ENCODE measurements at regions not wholly inside any gene's neighbourhood (a gene's known extent, or its start where the extent isn't known, plus 50 kb on each side); places are given as distances from the start of the nearest gene placed in this dataset.

DNA sequence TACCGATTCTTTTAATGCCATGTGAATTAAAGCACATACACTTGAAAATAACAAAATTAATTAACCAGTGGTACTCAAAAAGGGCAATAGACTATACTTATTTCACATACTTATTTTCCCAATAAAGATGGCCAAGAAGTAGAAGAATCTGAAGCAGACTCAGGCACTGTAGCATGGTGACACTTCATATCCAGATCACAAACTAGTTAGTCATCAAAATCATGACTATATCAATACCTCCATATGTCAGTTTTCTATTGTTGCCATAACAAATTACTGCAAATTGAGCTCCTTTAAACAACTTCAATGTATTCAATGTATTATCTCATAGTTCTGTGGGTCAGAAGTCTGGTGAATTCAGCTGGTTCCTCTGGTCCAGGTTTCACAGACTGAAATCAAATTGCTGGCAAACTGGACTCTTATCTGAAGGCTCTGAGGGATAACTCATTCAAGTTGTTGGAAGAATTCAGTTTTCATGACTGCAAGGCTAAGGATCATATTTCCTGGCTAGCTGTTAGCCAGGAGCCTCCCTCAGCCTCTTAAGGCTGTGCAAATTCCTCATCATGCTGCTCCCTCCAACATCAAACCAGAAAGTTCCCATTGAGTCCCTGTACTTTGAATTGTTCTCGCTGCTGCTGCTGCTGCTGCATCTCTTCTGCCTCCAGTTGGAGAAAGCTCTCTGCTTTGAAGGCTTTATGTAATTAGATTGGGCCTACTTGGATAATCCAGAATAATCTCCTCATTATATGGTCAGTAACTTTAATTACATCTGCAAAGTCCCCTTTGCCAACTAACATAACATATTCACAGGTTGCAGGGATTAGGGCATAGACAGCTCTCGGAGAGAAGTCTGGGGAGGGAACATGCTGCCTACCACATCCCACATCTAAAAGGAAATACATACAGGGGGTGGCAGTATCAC, 91.5 kb downstream of the MRPL39 start:
- TF ChIP-seq, protein P1, sequence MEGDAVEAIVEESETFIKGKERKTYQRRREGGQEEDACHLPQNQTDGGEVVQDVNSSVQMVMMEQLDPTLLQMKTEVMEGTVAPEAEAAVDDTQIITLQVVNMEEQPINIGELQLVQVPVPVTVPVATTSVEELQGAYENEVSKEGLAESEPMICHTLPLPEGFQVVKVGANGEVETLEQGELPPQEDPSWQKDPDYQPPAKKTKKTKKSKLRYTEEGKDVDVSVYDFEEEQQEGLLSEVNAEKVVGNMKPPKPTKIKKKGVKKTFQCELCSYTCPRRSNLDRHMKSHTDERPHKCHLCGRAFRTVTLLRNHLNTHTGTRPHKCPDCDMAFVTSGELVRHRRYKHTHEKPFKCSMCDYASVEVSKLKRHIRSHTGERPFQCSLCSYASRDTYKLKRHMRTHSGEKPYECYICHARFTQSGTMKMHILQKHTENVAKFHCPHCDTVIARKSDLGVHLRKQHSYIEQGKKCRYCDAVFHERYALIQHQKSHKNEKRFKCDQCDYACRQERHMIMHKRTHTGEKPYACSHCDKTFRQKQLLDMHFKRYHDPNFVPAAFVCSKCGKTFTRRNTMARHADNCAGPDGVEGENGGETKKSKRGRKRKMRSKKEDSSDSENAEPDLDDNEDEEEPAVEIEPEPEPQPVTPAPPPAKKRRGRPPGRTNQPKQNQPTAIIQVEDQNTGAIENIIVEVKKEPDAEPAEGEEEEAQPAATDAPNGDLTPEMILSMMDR (conservative IDR thresholded peaks at IDR 0.05; ENCODE audit: low read depth in 2 of 2): no peak
- TF ChIP-seq EZH2 (IDR thresholded peaks at IDR 0.05; ENCODE audit: low read depth, unreplicated experiment) (no peak), CREB1 (CRISPR knock-in tag; IDR thresholded peaks at IDR 0.05; ENCODE audit: low read depth) (no peak), POLR2AphosphoS5 (IDR thresholded peaks at IDR 0.05; ENCODE audit: low read depth) (no peak), EZH2phosphoT487 (IDR thresholded peaks at IDR 0.05; ENCODE audit: unreplicated experiment) (no peak), JUNB (IDR thresholded peaks at IDR 0.05; ENCODE audit: unreplicated experiment) (no peak), ZNF114 (CRISPR knock-in tag; IDR thresholded peaks at IDR 0.05) (no peak)
- TF ChIP-seq, protein P2, sequence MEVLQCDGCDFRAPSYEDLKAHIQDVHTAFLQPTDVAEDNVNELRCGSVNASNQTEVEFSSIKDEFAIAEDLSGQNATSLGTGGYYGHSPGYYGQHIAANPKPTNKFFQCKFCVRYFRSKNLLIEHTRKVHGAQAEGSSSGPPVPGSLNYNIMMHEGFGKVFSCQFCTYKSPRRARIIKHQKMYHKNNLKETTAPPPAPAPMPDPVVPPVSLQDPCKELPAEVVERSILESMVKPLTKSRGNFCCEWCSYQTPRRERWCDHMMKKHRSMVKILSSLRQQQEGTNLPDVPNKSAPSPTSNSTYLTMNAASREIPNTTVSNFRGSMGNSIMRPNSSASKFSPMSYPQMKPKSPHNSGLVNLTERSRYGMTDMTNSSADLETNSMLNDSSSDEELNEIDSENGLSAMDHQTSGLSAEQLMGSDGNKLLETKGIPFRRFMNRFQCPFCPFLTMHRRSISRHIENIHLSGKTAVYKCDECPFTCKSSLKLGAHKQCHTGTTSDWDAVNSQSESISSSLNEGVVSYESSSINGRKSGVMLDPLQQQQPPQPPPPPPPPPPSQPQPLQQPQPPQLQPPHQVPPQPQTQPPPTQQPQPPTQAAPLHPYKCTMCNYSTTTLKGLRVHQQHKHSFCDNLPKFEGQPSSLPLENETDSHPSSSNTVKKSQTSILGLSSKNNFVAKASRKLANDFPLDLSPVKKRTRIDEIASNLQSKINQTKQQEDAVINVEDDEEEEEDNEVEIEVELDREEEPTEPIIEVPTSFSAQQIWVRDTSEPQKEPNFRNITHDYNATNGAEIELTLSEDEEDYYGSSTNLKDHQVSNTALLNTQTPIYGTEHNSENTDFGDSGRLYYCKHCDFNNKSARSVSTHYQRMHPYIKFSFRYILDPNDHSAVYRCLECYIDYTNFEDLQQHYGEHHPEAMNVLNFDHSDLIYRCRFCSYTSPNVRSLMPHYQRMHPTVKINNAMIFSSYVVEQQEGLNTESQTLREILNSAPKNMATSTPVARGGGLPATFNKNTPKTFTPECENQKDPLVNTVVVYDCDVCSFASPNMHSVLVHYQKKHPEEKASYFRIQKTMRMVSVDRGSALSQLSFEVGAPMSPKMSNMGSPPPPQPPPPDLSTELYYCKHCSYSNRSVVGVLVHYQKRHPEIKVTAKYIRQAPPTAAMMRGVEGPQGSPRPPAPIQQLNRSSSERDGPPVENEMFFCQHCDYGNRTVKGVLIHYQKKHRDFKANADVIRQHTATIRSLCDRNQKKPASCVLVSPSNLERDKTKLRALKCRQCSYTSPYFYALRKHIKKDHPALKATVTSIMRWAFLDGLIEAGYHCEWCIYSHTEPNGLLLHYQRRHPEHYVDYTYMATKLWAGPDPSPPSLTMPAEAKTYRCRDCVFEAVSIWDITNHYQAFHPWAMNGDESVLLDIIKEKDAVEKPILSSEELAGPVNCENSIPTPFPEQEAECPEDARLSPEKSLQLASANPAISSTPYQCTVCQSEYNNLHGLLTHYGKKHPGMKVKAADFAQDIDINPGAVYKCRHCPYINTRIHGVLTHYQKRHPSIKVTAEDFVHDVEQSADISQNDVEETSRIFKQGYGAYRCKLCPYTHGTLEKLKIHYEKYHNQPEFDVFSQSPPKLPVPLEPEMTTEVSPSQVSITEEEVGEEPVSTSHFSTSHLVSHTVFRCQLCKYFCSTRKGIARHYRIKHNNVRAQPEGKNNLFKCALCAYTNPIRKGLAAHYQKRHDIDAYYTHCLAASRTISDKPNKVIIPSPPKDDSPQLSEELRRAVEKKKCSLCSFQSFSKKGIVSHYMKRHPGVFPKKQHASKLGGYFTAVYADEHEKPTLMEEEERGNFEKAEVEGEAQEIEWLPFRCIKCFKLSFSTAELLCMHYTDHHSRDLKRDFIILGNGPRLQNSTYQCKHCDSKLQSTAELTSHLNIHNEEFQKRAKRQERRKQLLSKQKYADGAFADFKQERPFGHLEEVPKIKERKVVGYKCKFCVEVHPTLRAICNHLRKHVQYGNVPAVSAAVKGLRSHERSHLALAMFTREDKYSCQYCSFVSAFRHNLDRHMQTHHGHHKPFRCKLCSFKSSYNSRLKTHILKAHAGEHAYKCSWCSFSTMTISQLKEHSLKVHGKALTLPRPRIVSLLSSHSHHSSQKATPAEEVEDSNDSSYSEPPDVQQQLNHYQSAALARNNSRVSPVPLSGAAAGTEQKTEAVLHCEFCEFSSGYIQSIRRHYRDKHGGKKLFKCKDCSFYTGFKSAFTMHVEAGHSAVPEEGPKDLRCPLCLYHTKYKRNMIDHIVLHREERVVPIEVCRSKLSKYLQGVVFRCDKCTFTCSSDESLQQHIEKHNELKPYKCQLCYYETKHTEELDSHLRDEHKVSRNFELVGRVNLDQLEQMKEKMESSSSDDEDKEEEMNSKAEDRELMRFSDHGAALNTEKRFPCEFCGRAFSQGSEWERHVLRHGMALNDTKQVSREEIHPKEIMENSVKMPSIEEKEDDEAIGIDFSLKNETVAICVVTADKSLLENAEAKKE (CRISPR knock-in tag; IDR thresholded peaks at IDR 0.05): no peak
- TF ChIP-seq, protein P3, sequence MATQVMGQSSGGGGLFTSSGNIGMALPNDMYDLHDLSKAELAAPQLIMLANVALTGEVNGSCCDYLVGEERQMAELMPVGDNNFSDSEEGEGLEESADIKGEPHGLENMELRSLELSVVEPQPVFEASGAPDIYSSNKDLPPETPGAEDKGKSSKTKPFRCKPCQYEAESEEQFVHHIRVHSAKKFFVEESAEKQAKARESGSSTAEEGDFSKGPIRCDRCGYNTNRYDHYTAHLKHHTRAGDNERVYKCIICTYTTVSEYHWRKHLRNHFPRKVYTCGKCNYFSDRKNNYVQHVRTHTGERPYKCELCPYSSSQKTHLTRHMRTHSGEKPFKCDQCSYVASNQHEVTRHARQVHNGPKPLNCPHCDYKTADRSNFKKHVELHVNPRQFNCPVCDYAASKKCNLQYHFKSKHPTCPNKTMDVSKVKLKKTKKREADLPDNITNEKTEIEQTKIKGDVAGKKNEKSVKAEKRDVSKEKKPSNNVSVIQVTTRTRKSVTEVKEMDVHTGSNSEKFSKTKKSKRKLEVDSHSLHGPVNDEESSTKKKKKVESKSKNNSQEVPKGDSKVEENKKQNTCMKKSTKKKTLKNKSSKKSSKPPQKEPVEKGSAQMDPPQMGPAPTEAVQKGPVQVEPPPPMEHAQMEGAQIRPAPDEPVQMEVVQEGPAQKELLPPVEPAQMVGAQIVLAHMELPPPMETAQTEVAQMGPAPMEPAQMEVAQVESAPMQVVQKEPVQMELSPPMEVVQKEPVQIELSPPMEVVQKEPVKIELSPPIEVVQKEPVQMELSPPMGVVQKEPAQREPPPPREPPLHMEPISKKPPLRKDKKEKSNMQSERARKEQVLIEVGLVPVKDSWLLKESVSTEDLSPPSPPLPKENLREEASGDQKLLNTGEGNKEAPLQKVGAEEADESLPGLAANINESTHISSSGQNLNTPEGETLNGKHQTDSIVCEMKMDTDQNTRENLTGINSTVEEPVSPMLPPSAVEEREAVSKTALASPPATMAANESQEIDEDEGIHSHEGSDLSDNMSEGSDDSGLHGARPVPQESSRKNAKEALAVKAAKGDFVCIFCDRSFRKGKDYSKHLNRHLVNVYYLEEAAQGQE (IDR thresholded peaks at IDR 0.05; ENCODE audit: unreplicated experiment): no peak

Data from GM23338 (cell line).